ENCODE measurements at regions not wholly inside any gene's neighbourhood (a gene's known extent, or its start where the extent isn't known, plus 50 kb on each side); places are given as distances from the start of the nearest gene placed in this dataset.

DNA sequence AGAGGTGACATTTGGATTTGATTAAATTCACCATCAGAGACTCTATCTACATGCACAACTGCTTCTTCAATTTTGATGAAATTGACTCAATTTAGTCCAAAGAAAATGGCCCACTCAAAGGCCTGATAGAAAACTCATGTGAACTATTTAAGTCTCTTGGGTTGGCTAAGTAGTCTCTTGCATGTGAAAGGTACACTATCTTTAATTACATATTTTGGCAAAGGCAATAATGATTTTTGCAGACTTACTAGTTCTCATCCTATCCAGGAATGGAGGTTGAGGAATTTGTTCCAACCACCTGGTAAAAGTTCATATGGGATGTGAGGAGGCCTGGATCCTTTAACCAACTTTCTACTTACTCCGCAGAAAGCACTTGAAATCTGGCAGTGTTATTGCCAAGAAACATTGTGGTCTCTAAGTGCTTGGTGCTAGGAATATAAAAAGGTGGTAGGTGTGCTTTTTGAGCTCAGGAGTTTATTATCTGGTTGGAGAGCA is 618.6 kb upstream of the MKI67 start:
- TF ChIP-seq REST (IDR thresholded peaks at IDR 0.05; ENCODE audit: insufficient read depth in 1 of 2, low read depth in 2 of 2, low read length in 2 of 2) (no peak), TAF1 (IDR thresholded peaks at IDR 0.05; ENCODE audit: borderline replicate concordance, insufficient read depth, low read length) (no peak), FOXP2 (optimal IDR thresholded peaks at IDR 0.05; ENCODE audit: borderline replicate concordance, extremely low read depth, extremely low read length, insufficient read depth) (no peak), POLR2AphosphoS5 (IDR thresholded peaks at IDR 0.05; ENCODE audit: low read depth, low read length) (no peak), SIN3A (IDR thresholded peaks at IDR 0.05; ENCODE audit: borderline replicate concordance, insufficient read depth, low read length) (no peak)

- TF ChIP-seq POLR2AphosphoS5 (IDR thresholded peaks at IDR 0.05; ENCODE audit: low read depth, low read length) (no peak), REST (IDR thresholded peaks at IDR 0.05; ENCODE audit: insufficient read depth in 1 of 2, low read depth in 2 of 2, low read length in 2 of 2) (no peak), SIN3A (IDR thresholded peaks at IDR 0.05; ENCODE audit: borderline replicate concordance, insufficient read depth, low read length) (no peak), TAF1 (IDR thresholded peaks at IDR 0.05; ENCODE audit: borderline replicate concordance, insufficient read depth, low read length) (no peak), FOXP2 (optimal IDR thresholded peaks at IDR 0.05; ENCODE audit: borderline replicate concordance, extremely low read depth, extremely low read length, insufficient read depth) (no peak)
Measured at GRCh38 chr10:128747582-128748346, 621.5 kb upstream of the MKI67 start.

GRCh38 chr10:128751284-128751683 is 625.1 kb upstream of the MKI67 start:
- TF ChIP-seq TAF1 (IDR thresholded peaks at IDR 0.05; ENCODE audit: borderline replicate concordance, insufficient read depth, low read length) = no peak
- no peak for TF ChIP-seq FOXP2 (optimal IDR thresholded peaks at IDR 0.05; ENCODE audit: borderline replicate concordance, extremely low read depth, extremely low read length, insufficient read depth)
- TF ChIP-seq REST (IDR thresholded peaks at IDR 0.05; ENCODE audit: insufficient read depth in 1 of 2, low read depth in 2 of 2, low read length in 2 of 2) = no peak
- TF ChIP-seq SIN3A (IDR thresholded peaks at IDR 0.05; ENCODE audit: borderline replicate concordance, insufficient read depth, low read length) = no peak
- TF ChIP-seq POLR2AphosphoS5 (IDR thresholded peaks at IDR 0.05; ENCODE audit: low read depth, low read length) = no peak

DNA sequence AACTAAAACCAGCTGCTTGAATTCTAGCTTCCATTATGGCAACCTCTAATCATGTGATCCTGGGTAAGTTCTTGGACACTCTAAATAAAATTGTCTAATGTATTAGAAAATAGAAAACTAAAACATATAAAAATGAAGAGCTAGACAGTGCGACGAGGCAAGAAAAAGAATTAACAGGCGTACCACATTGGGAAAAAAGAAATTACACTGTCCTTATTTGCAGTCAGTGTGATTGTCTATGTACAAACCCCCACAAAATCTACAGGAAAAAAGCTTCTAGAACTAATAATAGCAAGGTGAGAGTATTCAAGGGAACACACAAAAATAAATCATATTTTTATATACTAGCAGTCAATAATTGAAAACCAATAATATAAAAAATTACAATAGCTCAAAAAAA is 625.6 kb upstream of the MKI67 start:
- TF ChIP-seq POLR2AphosphoS5 (IDR thresholded peaks at IDR 0.05; ENCODE audit: low read depth, low read length) = no peak
- no peak for TF ChIP-seq SIN3A (IDR thresholded peaks at IDR 0.05; ENCODE audit: borderline replicate concordance, insufficient read depth, low read length)
- no peak for TF ChIP-seq REST (IDR thresholded peaks at IDR 0.05; ENCODE audit: insufficient read depth in 1 of 2, low read depth in 2 of 2, low read length in 2 of 2)
- TF ChIP-seq FOXP2 (optimal IDR thresholded peaks at IDR 0.05; ENCODE audit: borderline replicate concordance, extremely low read depth, extremely low read length, insufficient read depth) = no peak
- no peak for TF ChIP-seq TAF1 (IDR thresholded peaks at IDR 0.05; ENCODE audit: borderline replicate concordance, insufficient read depth, low read length)

Data from PFSK-1 (cell line).